ENCODE measurements at regions not wholly inside any gene's neighbourhood (a gene's known extent, or its start where the extent isn't known, plus 50 kb on each side); places are given as distances from the start of the nearest gene placed in this dataset.

DNA sequence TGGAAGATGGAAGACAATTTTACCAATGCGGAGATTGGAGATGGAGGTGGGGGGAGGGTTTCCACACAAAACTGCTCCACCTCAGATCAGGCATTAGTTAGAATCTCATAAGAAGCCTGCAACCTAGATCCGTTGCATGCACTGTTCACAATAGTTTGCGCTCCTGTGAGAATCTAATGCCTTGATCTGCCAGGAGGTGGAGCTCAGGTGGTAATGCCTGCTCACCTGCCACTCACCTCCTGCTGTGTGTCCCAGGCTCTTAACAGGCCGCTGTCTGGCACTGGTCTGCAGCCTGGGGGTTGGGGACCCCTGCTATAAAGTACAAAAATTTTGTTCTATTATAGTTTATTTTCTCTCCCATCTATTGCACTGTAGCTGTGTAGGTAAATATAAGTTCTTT lies 84.9 kb upstream of the FOXG1 start:
- ChIA-PET CTCF (no interaction called here), POLR2A (ENCODE audit: unreplicated experiment) (no interaction called here)
- H4K91ac ChIP-seq (ENCODE audit: insufficient read depth, low read depth, low read length): no peak overlapping the region
- no peak overlapping the region for H3K14ac ChIP-seq (replicated peaks; ENCODE audit: low read depth, low read length)
- intact Hi-C loops (cut with micrococcal nuclease): no loop called here
- H4K8ac ChIP-seq (ENCODE audit: low read depth in 2 of 2, low read length in 2 of 2): no peak overlapping the region
- H2BK5ac ChIP-seq (ENCODE audit: low read depth, low read length, poor library complexity, severe bottlenecking): no peak overlapping the region
- H2AK9ac ChIP-seq (replicated peaks; ENCODE audit: low read depth, low read length, poor library complexity): no peak overlapping the region
- no peaks in the 10 kb centered on the region for H3K36me3 ChIP-seq (ENCODE audit: control insufficient read depth, insufficient read depth, low read length)
- H4K5ac ChIP-seq (ENCODE audit: low read depth, low read length): no peak overlapping the region
- no peak overlapping the region for H2BK20ac ChIP-seq (ENCODE audit: low read depth, low read length)
- H2AK5ac ChIP-seq (ENCODE audit: low read depth, low read length): no peak overlapping the region
- no peaks in the 10 kb centered on the region for H3K79me1 ChIP-seq (ENCODE audit: low read depth in 1 of 2, low read length in 2 of 2)
- DNase-seq: no peak
- no peak for TF ChIP-seq NFE2L2 (IDR thresholded peaks at IDR 0.05; ENCODE audit: low read depth, low read length)
- H3K9me1 ChIP-seq (ENCODE audit: insufficient read depth, low read length): no peaks in the 10 kb centered on the region
- H3K27ac ChIP-seq (ENCODE audit: insufficient read depth, low read length): no peak overlapping the region
- H3K9ac ChIP-seq (ENCODE audit: low read depth, low read length): no peak overlapping the region
- H2BK15ac ChIP-seq (ENCODE audit: low read depth, low read length): no peak overlapping the region
- H3K18ac ChIP-seq (ENCODE audit: low read depth, low read length): no peak overlapping the region
- no peaks in the 10 kb centered on the region for H3K27me3 ChIP-seq (ENCODE audit: control insufficient read depth, insufficient read depth, low read length)
- no peak overlapping the region for H3K4me2 ChIP-seq (ENCODE audit: low read depth, low read length)
- H3K4me3 ChIP-seq (ENCODE audit: insufficient read depth, low read depth, low read length): no peak overlapping the region
- no peak overlapping the region for H3K4ac ChIP-seq (ENCODE audit: low read depth, low read length)
- no CpG with 5 or more reads among the region's 4 CpGs for WGBS, 2 experiments (ENCODE audit: extremely low coverage in 2 of 2, insufficient read length in 1 of 2)
- no peak overlapping the region for H2AFZ ChIP-seq (replicated peaks; ENCODE audit: low read length, poor library complexity)
- no TSS peak for BruUV-seq (replicated peaks)
- in situ Hi-C loops (cut with MboI; ENCODE audit: low sequenced_read_pairs): no loop called here
- H2BK120ac ChIP-seq (ENCODE audit: low read depth, low read length): no peak overlapping the region
- no peaks in the 10 kb centered on the region for H3K4me1 ChIP-seq (ENCODE audit: control insufficient read depth, insufficient read depth, low read length)
- dilution Hi-C loops (cut with HindIII; ENCODE audit: low sequenced_read_pairs, unreplicated experiment): no loop called here
- peaks cover 8% of the 10 kb centered on the region; the same call in 1 of the 2 replicates for H3K9me3 ChIP-seq (ENCODE audit: control insufficient read depth, insufficient read depth, low read length)
- H4K20me1 ChIP-seq (ENCODE audit: insufficient read depth, low read length): no peaks in the 10 kb centered on the region
- no peak overlapping the region for H3K56ac ChIP-seq (ENCODE audit: extremely low read depth, insufficient read depth, low read length)
- ATAC-seq (ENCODE audit: low read depth): no peak
- H3K23ac ChIP-seq (ENCODE audit: low read depth, low read length): no peak overlapping the region

Data from IMR-90 (cell line).